HFFc6 (cell line): ENCODE measurements at regions not wholly inside any gene's neighbourhood (a gene's known extent, or its start where the extent isn't known, plus 50 kb on each side); places are given as distances from the start of the nearest gene placed in this dataset.
"Not testable (repeated sequence)": the region's sequence is repeated elsewhere in the genome, so short reads cannot be mapped to it uniquely, and the experiment has no call there.

Experiments used
- DNase-seq: peaks from one replicate; pipeline ENCODE4 v3.0.0-alpha.2; 2018
- H3K27ac Mint-ChIP-seq: 2 replicates; pipeline ENCODE4 v1.8.0; 2020; ENCODE audit warnings: mild to moderate bottlenecking, mixed read lengths
- H3K27me3 Mint-ChIP-seq: 2 replicates; pipeline ENCODE4 v1.8.0; 2021; ENCODE audit warnings: mild to moderate bottlenecking, moderate library complexity, mixed read lengths; ENCODE audit not compliant: insufficient read depth
- H3K36me3 Mint-ChIP-seq: 2 replicates; pipeline ENCODE4 v1.8.0; 2021; ENCODE audit warnings: low read depth, mixed read lengths
- H3K4me1 Mint-ChIP-seq: 2 replicates; pipeline ENCODE4 v1.8.0; 2020; ENCODE audit warnings: low read depth, mixed read lengths
- H3K4me3 Mint-ChIP-seq: 2 replicates; pipeline ENCODE4 v1.8.0; 2020; ENCODE audit warnings: mild to moderate bottlenecking, moderate library complexity, mixed read lengths
- H3K9me3 Mint-ChIP-seq: 2 replicates; pipeline ENCODE4 v1.8.0; 2020; ENCODE audit warnings: mild to moderate bottlenecking, mixed read lengths
- TF ChIP-seq, protein P1 (sequence below): fragments of 200-600 bp; sonication (generic); IDR thresholded peaks from 2 replicates; pipeline ENCODE4 v1.5.0; 2021; ENCODE audit warnings: antibody characterized with exemption, mild to moderate bottlenecking

DNA sequence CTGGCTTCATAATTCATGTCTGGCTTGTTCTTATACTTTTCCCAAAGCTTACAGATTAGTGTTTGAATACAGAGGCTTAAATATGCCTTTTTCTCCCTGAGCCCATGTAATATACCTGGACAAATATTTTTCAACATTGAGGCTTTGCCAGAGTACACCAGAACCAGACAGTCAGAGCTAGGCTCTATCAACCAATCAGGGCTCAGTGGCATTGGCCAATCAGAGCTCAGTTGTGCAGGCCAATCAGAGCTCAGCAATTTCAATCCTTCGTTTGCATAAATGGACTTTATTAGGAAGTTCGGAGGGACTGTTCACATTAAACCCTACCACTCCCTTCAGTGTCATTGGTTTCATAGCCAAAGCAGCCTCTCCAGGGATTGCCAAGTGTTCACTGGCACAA, 51.2 kb upstream of the TMSB15B start:
- DNase-seq = no peak
- H3K27me3 Mint-ChIP-seq = no peaks in the 10 kb centered on the region
- no peaks in the 10 kb centered on the region; the same call in 1 of the 2 replicates for H3K9me3 Mint-ChIP-seq
- peaks cover 7% of the 10 kb centered on the region for H3K4me1 Mint-ChIP-seq
- no peaks in the 10 kb centered on the region for H3K36me3 Mint-ChIP-seq
- TF ChIP-seq, protein P1, sequence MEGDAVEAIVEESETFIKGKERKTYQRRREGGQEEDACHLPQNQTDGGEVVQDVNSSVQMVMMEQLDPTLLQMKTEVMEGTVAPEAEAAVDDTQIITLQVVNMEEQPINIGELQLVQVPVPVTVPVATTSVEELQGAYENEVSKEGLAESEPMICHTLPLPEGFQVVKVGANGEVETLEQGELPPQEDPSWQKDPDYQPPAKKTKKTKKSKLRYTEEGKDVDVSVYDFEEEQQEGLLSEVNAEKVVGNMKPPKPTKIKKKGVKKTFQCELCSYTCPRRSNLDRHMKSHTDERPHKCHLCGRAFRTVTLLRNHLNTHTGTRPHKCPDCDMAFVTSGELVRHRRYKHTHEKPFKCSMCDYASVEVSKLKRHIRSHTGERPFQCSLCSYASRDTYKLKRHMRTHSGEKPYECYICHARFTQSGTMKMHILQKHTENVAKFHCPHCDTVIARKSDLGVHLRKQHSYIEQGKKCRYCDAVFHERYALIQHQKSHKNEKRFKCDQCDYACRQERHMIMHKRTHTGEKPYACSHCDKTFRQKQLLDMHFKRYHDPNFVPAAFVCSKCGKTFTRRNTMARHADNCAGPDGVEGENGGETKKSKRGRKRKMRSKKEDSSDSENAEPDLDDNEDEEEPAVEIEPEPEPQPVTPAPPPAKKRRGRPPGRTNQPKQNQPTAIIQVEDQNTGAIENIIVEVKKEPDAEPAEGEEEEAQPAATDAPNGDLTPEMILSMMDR = no peak
- no peak overlapping the region for H3K4me3 Mint-ChIP-seq
- H3K27ac Mint-ChIP-seq = no peak overlapping the region

DNA sequence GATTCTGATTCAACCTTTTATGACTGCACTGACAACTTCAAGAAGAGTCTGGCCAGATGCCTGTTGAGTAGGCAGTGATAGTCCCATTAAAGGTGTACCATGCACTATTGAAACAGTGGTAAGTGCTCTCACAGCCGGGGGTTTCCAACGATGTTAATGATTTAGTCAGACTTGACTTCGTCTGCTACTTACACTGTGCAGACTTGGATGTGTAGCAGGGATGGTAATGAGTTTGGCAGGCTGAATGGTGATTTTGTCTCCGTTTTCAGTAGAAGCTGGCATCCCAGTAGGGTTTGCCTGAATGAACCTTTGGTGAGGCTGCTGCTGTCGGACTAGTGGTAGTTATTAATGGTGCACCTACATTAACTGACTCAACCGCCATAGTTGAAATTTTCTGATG, 52.0 kb upstream of the TMSB15B start:
- Mint-ChIP-seq H3K4me3 (no peak overlapping the region), H3K27me3 (no peaks in the 10 kb centered on the region)
- TF ChIP-seq, protein P1 = no peak

DNA sequence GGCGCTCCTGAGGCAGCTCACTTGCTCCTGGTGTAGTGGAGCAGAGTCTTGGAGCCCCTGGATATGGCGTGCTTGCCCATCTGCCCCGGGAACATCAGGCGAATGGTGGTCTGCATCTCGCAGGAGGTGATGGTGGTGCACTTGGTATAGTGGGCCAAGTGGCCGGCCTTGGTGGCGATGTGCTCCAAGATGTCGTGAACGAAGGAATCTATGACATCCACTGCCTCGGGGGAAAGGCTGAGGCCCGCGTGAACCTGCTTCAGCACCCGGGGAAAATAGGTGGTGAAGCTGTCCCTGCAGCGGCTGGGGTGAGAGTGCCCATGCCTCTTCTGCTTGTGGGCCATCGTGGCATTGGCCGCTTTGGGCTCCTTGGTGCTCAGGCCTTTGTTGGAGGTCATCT, 58.1 kb upstream of the TMSB15B start:
- TF ChIP-seq, protein P1 = no peak
- no peak for DNase-seq
- Mint-ChIP-seq H3K36me3 (no peaks in the 10 kb centered on the region), H3K4me3 (no peak overlapping the region), H3K27ac (no peak overlapping the region), H3K9me3 (no peaks in the 10 kb centered on the region; the same call in 1 of the 2 replicates), H3K4me1 (no peaks in the 10 kb centered on the region), H3K27me3 (no peaks in the 10 kb centered on the region; the same call in 1 of the 2 replicates)

More for the DNA sequence above, 52.0 kb upstream of the TMSB15B start:
- Mint-ChIP-seq H3K27ac (no peak overlapping the region), H3K36me3 (no peaks in the 10 kb centered on the region), H3K4me1 (peaks cover 7% of the 10 kb centered on the region), H3K9me3 (no peaks in the 10 kb centered on the region; the same call in 1 of the 2 replicates)
- DNase-seq = no peak

DNA sequence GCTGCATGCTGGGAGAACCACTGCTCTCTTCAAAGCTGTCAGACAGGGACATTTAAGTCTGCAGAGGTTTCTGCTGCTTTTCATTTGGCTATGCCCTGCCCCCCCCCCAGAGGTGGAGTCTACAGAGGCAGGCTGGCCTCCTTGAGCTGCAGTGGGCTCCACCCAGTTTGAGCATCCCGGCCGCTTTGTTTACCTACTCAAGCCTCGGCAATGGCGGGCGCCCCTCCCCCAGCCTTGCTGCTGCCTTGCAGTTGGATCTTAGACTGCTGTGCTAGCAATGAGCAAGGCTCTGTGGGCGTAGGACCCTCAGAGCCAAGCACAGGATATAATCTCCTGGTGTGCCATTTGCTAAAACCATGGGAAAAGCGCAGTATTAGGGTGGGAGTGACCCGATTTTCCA, 59.8 kb upstream of the TMSB15B start:
- not testable (repeated sequence) for H3K4me3 Mint-ChIP-seq, DNase-seq, H3K27me3 Mint-ChIP-seq, H3K9me3 Mint-ChIP-seq, H3K27ac Mint-ChIP-seq, H3K36me3 Mint-ChIP-seq, H3K4me1 Mint-ChIP-seq

DNA sequence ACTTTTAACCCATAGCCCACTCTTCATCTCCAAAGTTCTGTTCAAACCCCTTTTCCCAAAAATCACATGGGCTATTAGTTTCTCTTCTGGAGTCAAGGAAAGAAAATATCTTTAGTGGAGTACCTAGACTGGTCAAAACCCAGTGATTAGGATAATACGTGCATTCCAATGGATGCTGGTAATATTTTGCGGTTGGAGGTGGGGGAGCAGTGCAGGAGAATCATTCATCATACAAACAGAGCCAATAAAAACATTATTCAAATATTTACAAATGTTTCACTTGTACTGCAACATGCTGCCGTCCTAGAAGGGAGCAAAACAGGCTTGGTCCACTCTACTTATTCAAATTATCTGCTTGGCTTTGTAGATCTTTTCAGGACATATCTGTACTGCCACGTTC, 57.2 kb upstream of the RAB9B start:
- peaks cover 8% of the 10 kb centered on the region for H3K4me1 Mint-ChIP-seq
- peaks cover 1% of the 10 kb centered on the region; the same call in 1 of the 2 replicates for H3K27me3 Mint-ChIP-seq
- H3K9me3 Mint-ChIP-seq = no peaks in the 10 kb centered on the region
- DNase-seq = peak; percentile 22
- H3K27ac Mint-ChIP-seq = no peak overlapping the region
- H3K4me3 Mint-ChIP-seq = no peak overlapping the region
- H3K36me3 Mint-ChIP-seq = no peaks in the 10 kb centered on the region
- TF ChIP-seq, protein P1 = no peak

DNA sequence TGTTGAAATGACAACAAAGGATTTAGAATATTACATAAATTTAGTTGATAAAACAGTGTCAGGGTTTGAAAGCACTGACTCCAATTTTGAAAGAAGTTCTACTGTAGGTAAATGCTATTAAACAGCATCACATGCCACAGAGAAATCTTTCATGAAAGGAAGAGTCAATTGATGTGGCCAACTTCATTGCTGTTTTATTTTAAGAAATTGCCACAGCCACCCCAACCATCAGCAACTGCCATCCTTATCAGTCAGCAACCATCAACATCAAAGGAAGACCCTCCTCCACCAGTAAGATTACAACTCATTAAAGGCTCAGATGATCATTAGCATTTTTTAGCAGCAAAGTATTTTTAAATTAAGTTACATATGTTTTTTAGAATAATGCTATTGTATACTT, 54.6 kb upstream of the RAB9B start:
- Mint-ChIP-seq H3K27ac (no peak overlapping the region), H3K27me3 (peaks cover 1% of the 10 kb centered on the region; the same call in 1 of the 2 replicates), H3K36me3 (no peaks in the 10 kb centered on the region), H3K4me3 (no peak overlapping the region), H3K4me1 (peaks cover 8% of the 10 kb centered on the region), H3K9me3 (no peaks in the 10 kb centered on the region)
- no peak for DNase-seq
- TF ChIP-seq, protein P1 = no peak
